ENCODE measurements at regions not wholly inside any gene's neighbourhood (a gene's known extent, or its start where the extent isn't known, plus 50 kb on each side); places are given as distances from the start of the nearest gene placed in this dataset.
"Not testable (repeated sequence)": the region's sequence is repeated elsewhere in the genome, so short reads cannot be mapped to it uniquely, and the experiment has no call there.

GRCh38 chr14:82636426-82636825 is 1102.8 kb upstream of the SEL1L start:
- DNase-seq, result no peak

- DNase-seq, result no peak
These were observed 1107.4 kb upstream of the SEL1L start for GRCh38 chr14:82641050-82641540.

- DNase-seq, result peak; percentile 79 to 89
These were observed 1108.8 kb upstream of the SEL1L start for GRCh38 chr14:82642425-82642824.

- no peak for DNase-seq
These were observed 1113.6 kb upstream of the SEL1L start for GRCh38 chr14:82647088-82647810.

- DNase-seq, result no peak
These were observed 1122.1 kb upstream of the SEL1L start for GRCh38 chr14:82655770-82656169.

- peak; percentile 49 to 67 for DNase-seq
These were observed 1123.6 kb upstream of the SEL1L start for GRCh38 chr14:82657186-82657675.

GRCh38 chr14:82661258-82661657 is 1127.6 kb upstream of the SEL1L start:
- no peak for DNase-seq

- DNase-seq, result no peak
These were observed 1133.4 kb upstream of the SEL1L start for GRCh38 chr14:82667006-82667405.

- DNase-seq, result no peak
These were observed 1133.8 kb upstream of the SEL1L start for GRCh38 chr14:82667501-82667900.

GRCh38 chr14:82676403-82676802 is 1142.8 kb upstream of the SEL1L start:
- DNase-seq, result no peak

GRCh38 chr14:82689948-82690347 is 1156.3 kb upstream of the SEL1L start:
- no peak for DNase-seq

GRCh38 chr14:82691191-82691590 is 1157.5 kb upstream of the SEL1L start:
- DNase-seq, result not testable (repeated sequence)

GRCh38 chr14:82694820-82695219 is 1161.2 kb upstream of the SEL1L start:
- DNase-seq, result no peak

- DNase-seq, result no peak
These were observed 1170.6 kb upstream of the SEL1L start for GRCh38 chr14:82704218-82704617.

GRCh38 chr14:82710267-82710841 is 1176.7 kb upstream of the SEL1L start:
- DNase-seq, result peak; percentile 16 to 53

- no peak for DNase-seq
These were observed 1186.0 kb upstream of the SEL1L start for GRCh38 chr14:82719617-82720016.

GRCh38 chr14:82720431-82720830 is 1186.8 kb upstream of the SEL1L start:
- no peak for DNase-seq

- DNase-seq, result no peak
These were observed 1187.3 kb upstream of the SEL1L start for GRCh38 chr14:82720946-82721345.

GRCh38 chr14:82724316-82724715 is 1190.7 kb upstream of the SEL1L start:
- no peak for DNase-seq

- DNase-seq, result no peak
These were observed 1191.6 kb upstream of the SEL1L start for GRCh38 chr14:82725213-82725612.

- DNase-seq, result no peak
These were observed 1197.9 kb upstream of the SEL1L start for GRCh38 chr14:82731526-82731925.

- DNase-seq, result no peak
These were observed 1206.9 kb upstream of the SEL1L start for GRCh38 chr14:82740547-82740946.

GRCh38 chr14:82755476-82755875 is 1221.8 kb upstream of the SEL1L start:
- DNase-seq, result no peak

- peak; percentile 5 to 13 for DNase-seq
These were observed 1222.3 kb upstream of the SEL1L start for GRCh38 chr14:82755923-82756322.

All from SHP77 (cell line).